Skeletal muscle cell (primary cell): ENCODE measurements at regions not wholly inside any gene's neighbourhood (a gene's known extent, or its start where the extent isn't known, plus 50 kb on each side); places are given as distances from the start of the nearest gene placed in this dataset.

Experiments used
- DNase-seq: peaks from one replicate; pipeline ENCODE4 v3.0.0-alpha.2; 2010; ENCODE audit warnings: low read depth
- H3K4me3 ChIP-seq: 2 replicates; pipeline ENCODE4 v1.5.1; 2011; ENCODE audit warnings: low read depth, mild to moderate bottlenecking, control low read depth, low read length, moderate library complexity

GRCh38 chr11:88448131-88448670 is 110.7 kb upstream of the CTSC start:
- H3K4me3 ChIP-seq: no peak overlapping the region
- DNase-seq: no peak

DNA sequence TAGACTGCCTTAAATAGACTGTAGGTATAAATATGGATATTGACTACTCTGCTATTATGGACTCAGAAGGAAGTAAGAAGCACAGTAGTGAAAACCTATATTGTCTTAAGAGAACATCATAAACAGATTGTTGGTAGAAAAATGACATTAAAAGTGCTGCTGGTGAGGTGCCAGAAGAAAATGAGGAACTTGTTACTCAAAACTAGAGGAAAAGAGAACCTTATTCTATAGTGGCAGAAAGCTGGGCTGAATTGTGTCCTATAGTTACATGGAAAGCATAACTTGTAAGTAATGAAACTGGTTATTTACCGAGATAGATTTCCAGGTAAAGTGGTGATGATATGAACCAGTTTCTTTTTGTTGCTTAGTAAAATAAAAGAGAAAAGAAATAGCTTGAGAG is 109.7 kb upstream of the CTSC start:
- DNase-seq: no peak
- no peak overlapping the region for H3K4me3 ChIP-seq

DNA sequence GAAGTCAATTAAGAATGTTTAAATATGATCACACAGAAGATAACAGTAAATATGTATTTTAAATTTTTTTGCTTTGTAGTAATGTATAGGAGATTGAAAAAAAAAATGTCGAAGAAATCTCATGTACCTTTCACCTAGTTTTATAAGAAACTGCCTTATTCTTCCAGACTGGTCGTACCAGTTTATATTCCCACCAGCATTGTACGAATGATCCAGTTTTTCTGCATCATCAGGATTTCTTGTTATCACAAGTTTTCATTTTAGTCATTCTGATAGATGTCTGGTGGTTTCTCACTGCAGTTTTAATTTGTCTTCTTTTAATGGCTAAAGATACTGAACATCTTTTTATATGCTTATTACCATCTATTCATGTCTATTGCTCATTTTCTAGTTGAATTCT is 101.8 kb upstream of the CTSC start:
- no peak overlapping the region for H3K4me3 ChIP-seq
- no peak for DNase-seq

GRCh38 chr11:88438721-88439120 is 101.2 kb upstream of the CTSC start:
- no peak for DNase-seq
- H3K4me3 ChIP-seq: no peak overlapping the region

GRCh38 chr11:88435415-88435814 is 97.9 kb upstream of the CTSC start:
- no peak for DNase-seq
- no peak overlapping the region for H3K4me3 ChIP-seq

DNA sequence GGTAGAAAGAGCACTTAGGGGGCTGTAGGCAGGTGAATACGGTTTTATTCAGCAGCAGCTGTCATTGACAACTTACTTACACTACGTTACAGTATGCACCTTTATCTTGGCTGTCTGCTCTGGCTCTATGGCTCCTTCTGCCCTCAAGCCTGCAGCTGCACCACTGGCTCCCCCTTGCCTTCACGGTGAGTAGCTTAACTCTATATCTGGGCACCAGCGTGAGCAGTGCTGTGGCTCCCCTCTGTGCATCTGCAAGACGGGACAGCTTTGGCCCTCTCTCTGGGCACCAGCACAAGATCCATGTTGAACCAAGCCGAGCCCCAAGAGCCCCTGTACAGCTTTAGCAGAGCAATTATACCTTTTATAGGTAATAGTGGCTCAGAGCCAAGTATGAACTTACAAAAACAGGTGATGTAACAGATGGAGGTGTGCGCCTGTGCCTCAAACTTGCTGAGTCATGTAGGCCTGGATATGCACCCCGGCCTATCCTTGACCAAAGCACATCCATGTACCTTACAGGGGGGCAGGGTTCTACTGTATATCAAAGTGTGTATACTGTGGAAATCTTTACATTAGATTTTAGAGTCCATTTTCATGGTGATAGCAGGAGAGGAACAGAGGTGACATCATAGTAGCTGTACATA is 96.9 kb upstream of the CTSC start:
- no peak for DNase-seq
- H3K4me3 ChIP-seq: no peak overlapping the region

DNA sequence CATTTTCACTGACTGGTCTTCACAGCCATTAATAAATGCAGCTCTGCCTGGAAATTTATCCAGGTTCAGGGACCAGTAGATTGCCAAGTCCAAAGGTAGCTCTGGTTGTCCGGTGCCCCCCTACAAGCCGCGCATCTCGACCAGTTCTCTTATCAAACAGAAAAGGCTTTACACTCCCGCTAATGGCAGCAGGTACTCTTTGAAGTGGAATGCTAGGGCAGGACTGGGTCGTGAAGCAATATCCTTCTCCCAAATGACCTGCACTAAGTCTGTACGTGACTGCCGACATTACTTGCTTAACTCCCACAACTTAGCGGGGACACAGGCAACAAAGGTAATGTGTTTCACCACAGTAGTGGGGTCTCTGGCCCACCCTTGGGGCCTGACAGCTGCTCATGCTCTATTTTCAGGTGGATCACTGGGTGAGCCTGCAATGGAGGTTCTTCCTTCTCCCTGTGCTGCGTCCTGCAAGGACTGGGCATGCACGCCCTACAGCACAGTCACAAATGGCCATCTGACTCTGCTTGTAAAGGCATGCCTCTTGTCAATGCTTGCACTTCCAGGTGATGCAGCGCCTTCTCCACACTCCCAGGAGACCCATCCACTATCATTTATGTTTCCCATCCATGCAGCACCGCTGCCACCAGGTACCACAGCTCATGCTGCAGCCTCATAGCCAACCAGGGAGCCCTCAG is 96.1 kb upstream of the CTSC start:
- no peak overlapping the region for H3K4me3 ChIP-seq
- DNase-seq: no peak

DNA sequence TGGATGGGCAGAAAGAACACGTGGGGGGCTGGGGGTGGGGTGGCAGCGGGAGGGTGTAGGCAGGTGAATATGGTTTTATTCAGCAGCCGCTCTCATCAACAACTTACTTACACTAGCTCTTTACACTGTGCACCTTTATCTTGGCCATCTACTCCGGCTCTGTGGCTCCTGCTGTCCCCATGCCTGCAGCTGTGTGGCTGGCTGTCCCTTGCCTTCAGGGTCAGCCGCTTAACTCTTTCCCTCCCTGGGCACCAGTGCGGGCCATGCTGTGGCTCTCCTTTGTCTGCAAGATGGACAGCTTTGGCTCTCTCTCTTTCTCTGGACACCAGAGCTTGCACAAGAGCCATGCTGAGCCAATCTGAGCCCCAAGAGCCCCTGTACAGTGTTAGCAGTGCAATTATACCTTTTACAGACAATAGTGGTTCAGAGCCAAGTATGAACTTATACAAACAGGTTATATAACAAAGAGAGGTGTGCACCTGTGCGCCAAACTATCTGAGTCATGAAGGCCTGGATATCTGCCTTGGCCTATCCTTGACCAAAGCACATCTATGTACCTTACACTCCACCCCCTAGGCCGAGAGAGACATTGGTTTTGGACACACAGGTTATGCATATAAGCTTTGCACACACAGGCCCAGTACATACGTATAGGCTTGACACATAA is 94.3 kb upstream of the CTSC start:
- no peak for DNase-seq
- no peak overlapping the region for H3K4me3 ChIP-seq

- DNase-seq: no peak
- no peak overlapping the region for H3K4me3 ChIP-seq
Observed at GRCh38 chr11:88428959-88429358, 91.4 kb upstream of the CTSC start.

GRCh38 chr11:88427719-88428118 is 90.2 kb upstream of the CTSC start:
- H3K4me3 ChIP-seq: no peak overlapping the region
- no peak for DNase-seq

GRCh38 chr11:88424881-88425280 is 87.3 kb upstream of the CTSC start:
- no peak for DNase-seq
- no peak overlapping the region for H3K4me3 ChIP-seq

- H3K4me3 ChIP-seq: no peak overlapping the region
- peak; percentile 57 for DNase-seq
Observed at GRCh38 chr11:88421530-88421929, 84.0 kb upstream of the CTSC start.

- no peak overlapping the region for H3K4me3 ChIP-seq
- DNase-seq: peak; percentile 91
Observed at GRCh38 chr11:88420165-88420791, 82.7 kb upstream of the CTSC start.

GRCh38 chr11:88418508-88418907 is 81.0 kb upstream of the CTSC start:
- no peak for DNase-seq
- H3K4me3 ChIP-seq: no peak overlapping the region

DNA sequence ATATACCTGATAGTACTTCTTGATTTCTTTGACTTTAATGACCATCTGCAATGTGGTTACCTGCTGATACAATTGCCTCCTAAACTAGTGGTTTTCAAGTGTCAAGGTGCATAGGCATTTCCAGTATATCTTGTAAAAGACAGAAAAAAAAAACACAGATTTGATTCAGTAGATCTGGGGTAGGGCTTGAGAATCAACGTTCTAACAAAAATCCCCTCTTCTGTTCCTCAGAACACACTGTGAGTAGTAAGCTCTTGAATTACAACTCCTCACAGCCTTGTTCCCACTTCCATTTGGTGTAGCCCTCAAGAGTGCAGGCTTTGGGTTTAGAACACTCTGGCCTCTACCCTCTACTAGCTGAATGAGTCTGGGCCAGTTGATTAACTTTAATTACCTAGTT is 78.0 kb upstream of the CTSC start:
- DNase-seq: no peak

GRCh38 chr11:88414981-88415413 is 77.5 kb upstream of the CTSC start:
- H3K4me3 ChIP-seq: no peak overlapping the region
- DNase-seq: no peak

More for the DNA sequence above, 78.0 kb upstream of the CTSC start:
- no peak overlapping the region for H3K4me3 ChIP-seq

DNA sequence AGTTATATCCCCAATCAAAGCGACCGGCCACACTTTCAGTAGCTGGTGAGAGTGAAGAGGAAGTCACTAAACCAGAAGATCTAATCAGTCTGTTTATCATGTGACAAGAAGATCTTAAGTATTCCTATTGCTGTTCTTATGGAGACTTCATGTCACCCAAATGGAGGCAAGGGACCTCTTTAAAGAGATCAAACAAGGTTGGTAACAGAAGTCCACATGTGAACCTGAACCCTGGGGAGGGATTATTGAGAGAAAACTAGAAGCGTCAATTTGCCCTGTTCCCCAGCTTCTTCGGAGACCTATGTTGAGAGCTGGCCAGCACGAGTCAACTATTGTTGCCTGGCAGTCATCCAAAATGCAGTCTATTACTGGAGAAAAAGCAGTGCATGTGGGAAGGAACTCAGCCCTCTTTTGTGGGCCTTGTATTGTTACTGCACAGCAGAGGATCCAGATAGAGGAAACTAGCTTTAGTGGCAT is 76.9 kb upstream of the CTSC start:
- no peak overlapping the region for H3K4me3 ChIP-seq
- peak; percentile 71 for DNase-seq

- peak; percentile 53 for DNase-seq
- no peak overlapping the region for H3K4me3 ChIP-seq
Observed at GRCh38 chr11:88411265-88411664, 73.7 kb upstream of the CTSC start.

DNA sequence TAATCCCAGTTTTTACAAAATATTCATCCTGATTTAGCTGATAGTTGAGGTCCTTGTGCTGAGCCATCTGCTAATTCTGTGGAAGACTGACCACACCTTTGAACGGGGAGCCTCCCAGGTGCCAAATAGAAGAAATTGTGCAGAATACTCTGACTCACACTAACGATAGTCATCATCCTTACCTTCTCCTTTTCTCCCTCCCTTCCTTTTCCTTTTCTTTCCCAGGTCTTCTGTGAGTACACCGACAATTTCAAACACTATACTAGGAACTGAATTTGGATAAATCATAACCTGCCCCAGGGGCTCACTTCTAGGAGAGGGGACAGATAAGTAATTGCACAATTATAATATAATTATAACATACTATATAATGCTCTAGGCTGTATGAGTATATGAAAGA is 73.1 kb upstream of the CTSC start:
- DNase-seq: no peak
- no peak overlapping the region for H3K4me3 ChIP-seq

GRCh38 chr11:88410056-88410455 is 72.5 kb upstream of the CTSC start:
- no peak for DNase-seq
- H3K4me3 ChIP-seq: no peak overlapping the region
